Ectodermal cell (in vitro differentiated cells): ENCODE measurements at regions not wholly inside any gene's neighbourhood (a gene's known extent, or its start where the extent isn't known, plus 50 kb on each side); places are given as distances from the start of the nearest gene placed in this dataset.

ENCODE experiments used
- H3K27ac ChIP-seq: 2 replicates; pipeline ENCODE4 v1.7.0; 2013; ENCODE audit warnings: mild to moderate bottlenecking, low read depth, low read length; ENCODE audit not compliant: insufficient read depth, poor library complexity, severe bottlenecking
- H3K27me3 ChIP-seq: 2 replicates; pipeline ENCODE4 v1.7.0; 2013; ENCODE audit warnings: mild to moderate bottlenecking, low read length; ENCODE audit not compliant: insufficient read depth, control insufficient read depth, poor library complexity, severe bottlenecking
- H3K36me3 ChIP-seq: one replicate; pipeline ENCODE4 v1.7.0; 2013; ENCODE audit warnings: low read length; ENCODE audit not compliant: control insufficient read depth, insufficient read depth
- H3K4me1 ChIP-seq: one replicate; pipeline ENCODE4 v1.7.0; 2013; ENCODE audit warnings: low read length; ENCODE audit not compliant: control insufficient read depth, insufficient read depth
- H3K4me3 ChIP-seq: 2 replicates; pipeline ENCODE4 v1.7.0; 2013; ENCODE audit warnings: low read depth, low read length, control low read depth; ENCODE audit not compliant: insufficient read depth
- H3K9me3 ChIP-seq: 2 replicates; pipeline ENCODE4 v1.7.0; 2013; ENCODE audit warnings: mild to moderate bottlenecking, low read length, moderate library complexity; ENCODE audit not compliant: control insufficient read depth
- WGBS, 2 experiments: methylation state at CpG; one replicate each; pipeline ENCODE4 v1.1.7; 2013; ENCODE audit warnings: missing lambda C conversion rate in 2 of 2; 5-methylcytosine and 5-hydroxymethylcytosine counted together

DNA sequence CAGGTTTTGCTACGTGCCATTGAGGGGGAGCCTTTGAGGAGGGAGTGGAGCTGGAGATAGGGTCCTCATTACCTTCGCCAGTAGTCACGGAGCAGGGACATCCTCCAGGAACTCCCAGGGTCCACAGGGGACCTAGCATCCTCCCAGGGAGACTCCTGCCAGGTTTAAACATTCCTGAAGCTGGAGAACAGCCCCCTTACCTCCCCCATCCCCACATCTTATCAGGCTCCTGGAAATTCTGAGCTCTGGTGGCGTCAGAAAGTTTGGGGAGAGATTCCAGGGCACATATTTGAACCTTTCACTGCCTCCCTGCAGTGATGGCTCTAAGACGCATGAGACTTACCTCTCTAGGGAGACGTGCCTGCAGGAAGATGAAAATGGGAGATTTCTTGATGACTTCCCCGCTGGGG lies 192.3 kb upstream of the GSC start:
- no peaks in the 10 kb centered on the region for H3K36me3 ChIP-seq
- no peak overlapping the region for H3K27ac ChIP-seq
- H3K9me3 ChIP-seq, result no peaks in the 10 kb centered on the region
- H3K27me3 ChIP-seq, result no peaks in the 10 kb centered on the region
- H3K4me1 ChIP-seq, result no peaks in the 10 kb centered on the region
- no peak overlapping the region for H3K4me3 ChIP-seq
- 79 to 80% methylated on average over 7 of the region's 7 CpGs for WGBS, 2 experiments

DNA sequence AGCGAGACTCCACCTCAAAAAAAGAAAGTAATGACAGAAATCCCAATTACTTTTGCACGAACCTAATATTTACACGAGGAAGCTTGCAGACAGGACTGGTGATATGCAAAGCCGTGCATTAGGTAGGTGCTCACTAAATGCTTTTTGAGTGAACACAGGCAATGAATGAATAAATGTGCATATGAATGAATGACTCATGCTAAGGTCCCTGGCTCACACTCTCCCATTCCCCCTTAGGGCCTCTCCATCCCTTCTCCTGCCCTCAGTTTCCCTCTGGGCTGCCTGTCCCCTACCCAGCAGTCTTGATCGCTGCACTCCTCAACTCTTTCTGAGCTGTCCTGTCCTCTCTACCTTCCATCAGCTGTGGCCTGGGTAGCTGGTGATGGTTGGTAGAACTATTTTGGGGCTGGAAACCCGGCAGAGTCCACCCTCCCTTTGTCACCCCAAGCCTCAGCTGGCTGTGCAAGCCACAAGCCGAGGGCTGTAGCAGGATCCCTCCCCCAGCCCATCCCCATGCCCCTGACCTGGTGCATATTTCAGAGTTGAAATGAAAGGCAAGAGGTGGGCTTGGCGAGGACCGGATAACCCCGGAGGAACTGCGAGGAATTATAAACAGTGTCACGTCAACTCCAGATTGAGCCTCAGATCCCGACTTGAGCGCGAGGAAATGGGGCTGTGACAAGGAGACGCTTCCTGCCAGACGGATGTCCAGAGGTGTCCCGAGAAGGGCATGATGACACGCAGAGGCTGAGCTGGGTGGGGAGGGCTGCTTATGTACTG lies 191.7 kb upstream of the GSC start:
- H3K27me3 ChIP-seq, result no peaks in the 10 kb centered on the region

DNA sequence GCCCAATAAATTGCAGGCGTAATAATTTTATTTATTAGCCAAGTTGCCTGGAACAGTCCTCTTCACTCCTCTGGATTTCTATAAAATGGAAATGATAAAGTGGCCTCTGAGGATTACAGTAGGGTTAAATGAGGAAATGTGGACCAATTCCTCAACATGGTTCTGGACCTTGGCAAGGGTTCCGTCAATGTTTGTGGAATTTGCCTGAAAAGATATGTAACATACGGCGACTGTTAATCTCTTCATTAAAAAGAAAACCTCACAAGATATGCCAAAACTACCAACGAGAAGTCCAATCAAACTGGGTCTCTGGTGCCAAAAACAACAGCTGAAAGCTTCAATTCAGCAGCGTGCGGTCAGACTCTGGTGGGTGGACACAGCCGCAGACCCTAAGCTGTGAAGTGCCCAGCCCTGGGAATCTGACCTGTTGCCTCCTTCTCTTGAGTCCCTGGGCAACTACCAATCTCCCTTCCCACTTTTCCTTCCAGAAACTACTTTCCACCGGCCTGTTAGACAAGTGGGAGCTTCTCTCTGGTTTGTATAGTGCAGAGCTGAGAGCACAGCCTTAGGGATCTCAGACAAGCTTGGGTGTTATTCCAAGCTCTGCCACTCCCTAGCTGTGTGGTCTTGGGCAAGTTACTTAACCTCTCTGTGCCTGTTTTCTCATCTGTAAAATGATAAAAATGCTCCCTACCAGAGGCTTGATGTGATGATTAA lies 190.5 kb upstream of the GSC start:
- Histone ChIP-seq H3K4me1 (no peaks in the 10 kb centered on the region), H3K9me3 (no peaks in the 10 kb centered on the region), H3K36me3 (no peaks in the 10 kb centered on the region), H3K27ac (no peak overlapping the region), H3K27me3 (no peaks in the 10 kb centered on the region), H3K4me3 (no peak overlapping the region)
- 94 to 95% methylated on average over 9 of the region's 9 CpGs for WGBS, 2 experiments

More for the DNA sequence above, 191.7 kb upstream of the GSC start:
- Histone ChIP-seq H3K4me1 (no peaks in the 10 kb centered on the region), H3K36me3 (no peaks in the 10 kb centered on the region), H3K27ac (no peak overlapping the region), H3K4me3 (no peak overlapping the region), H3K9me3 (no peaks in the 10 kb centered on the region)
- WGBS, 2 experiments, result 90 to 92% methylated on average over 18 to 19 of the region's 19 CpGs

DNA sequence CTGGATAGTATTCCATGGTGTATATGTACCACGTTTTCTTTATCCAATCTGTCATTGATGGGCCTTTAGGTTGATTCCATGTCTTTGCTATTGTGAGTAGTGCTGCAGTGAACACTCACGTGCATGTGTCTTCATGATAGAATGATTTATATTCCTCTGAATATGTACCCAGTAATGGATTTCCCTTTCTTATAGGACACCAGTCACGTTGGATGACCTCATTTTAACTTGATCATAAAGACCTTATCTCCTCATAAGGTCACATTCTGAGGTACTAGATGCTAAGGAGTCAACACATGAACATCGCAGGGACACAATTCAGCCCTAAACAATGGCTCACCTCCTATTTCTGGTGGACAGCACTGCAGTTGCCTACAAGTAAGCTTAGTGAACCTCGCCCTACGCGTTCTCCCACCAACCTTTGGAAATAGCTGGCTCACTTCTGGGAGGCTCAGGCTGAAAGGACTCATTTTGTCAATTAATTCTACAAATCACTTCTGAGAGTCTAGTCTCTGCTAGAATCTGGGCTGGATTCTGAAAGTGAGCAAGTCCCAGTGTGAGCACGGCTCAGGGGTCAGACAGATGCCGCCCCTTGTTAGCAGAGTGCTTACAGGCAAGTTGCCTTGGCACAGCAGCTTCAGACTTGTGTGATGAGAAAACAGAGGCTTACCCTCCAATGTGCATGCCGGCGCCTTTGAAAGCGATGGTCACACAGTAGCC lies 183.8 kb upstream of the GSC start:
- WGBS, 2 experiments, result 90 to 91% methylated on average over 11 to 12 of the region's 12 CpGs

DNA sequence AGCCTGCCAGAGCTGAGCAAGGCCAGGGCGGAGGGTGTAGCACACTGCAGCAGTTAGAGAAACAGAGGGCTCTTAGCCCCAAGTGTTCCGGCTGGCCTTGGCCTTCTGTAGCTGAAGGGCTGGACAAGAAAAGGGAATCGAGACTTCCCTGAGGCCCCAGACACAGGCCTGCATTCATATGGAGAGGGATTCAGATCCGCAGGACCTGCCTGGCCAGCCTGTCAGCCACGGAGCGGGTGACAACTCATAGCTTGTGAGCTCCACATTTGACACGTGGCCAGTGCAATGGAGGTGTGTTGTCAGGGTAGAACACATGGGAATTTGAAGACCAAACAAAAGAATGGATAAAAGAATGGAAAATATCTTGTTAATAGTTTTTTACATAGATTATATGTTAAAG lies 182.2 kb upstream of the GSC start:
- 73 to 78% methylated on average over 7 of the region's 7 CpGs for WGBS, 2 experiments

More for the DNA sequence above, 183.8 kb upstream of the GSC start:
- no peaks in the 10 kb centered on the region for H3K27me3 ChIP-seq
- no peaks in the 10 kb centered on the region for H3K9me3 ChIP-seq
- H3K4me1 ChIP-seq, result no peaks in the 10 kb centered on the region
- H3K27ac ChIP-seq, result no peak overlapping the region
- no peaks in the 10 kb centered on the region for H3K36me3 ChIP-seq
- no peak overlapping the region for H3K4me3 ChIP-seq

DNA sequence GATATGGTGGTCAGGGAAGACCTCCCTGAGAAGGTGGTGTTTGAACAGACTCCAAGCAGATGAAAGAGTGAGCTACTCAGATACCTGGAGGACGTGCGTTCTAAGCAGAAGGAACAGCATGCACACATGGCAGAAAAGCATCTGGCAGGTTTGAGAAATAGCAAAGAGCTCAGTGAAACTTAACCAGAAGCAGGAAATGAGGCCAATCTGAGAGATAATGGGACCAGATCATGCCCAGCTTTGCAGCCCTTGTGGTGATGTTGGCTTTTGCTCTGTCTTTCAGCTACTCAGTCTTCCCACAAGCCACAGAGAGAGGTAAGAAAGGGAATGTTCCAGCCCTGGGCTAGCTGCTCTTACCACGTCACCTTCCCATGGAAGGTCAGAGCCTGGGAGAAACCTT lies 176.3 kb upstream of the GSC start:
- Histone ChIP-seq H3K4me1 (no peaks in the 10 kb centered on the region), H3K27me3 (no peaks in the 10 kb centered on the region), H3K36me3 (no peaks in the 10 kb centered on the region), H3K4me3 (no peak overlapping the region), H3K27ac (no peak overlapping the region), H3K9me3 (no peaks in the 10 kb centered on the region)
- 96% methylated on average over 3 of the region's 3 CpGs for WGBS, 2 experiments

More for the DNA sequence above, 182.2 kb upstream of the GSC start:
- Histone ChIP-seq H3K4me1 (no peaks in the 10 kb centered on the region), H3K27ac (no peak overlapping the region), H3K9me3 (no peaks in the 10 kb centered on the region), H3K27me3 (no peaks in the 10 kb centered on the region), H3K36me3 (no peaks in the 10 kb centered on the region), H3K4me3 (no peak overlapping the region)

DNA sequence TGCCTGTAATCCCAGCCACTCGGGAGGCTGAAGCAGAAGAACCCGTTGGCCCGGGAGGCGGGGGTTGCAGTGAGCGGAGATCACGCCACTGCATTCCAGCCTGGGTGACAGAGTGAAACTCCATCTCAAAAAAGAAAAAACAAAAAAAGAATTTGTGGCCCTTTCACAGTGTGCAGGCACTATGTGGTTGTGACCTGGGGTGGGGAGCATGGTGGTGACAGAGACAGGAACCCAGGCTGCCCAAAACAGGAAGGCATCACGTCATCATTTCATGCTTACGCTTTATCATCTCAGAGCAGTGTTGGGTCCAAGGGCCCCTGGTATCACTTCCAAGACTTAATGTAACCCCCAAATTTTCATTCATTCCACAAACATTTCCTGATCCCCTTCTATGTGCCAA lies 175.7 kb upstream of the GSC start:
- Histone ChIP-seq H3K4me1 (no peaks in the 10 kb centered on the region), H3K9me3 (no peaks in the 10 kb centered on the region), H3K4me3 (no peak overlapping the region), H3K36me3 (no peaks in the 10 kb centered on the region), H3K27me3 (no peaks in the 10 kb centered on the region), H3K27ac (no peak overlapping the region)
- WGBS, 2 experiments, result 94 to 96% methylated on average over 8 of the region's 8 CpGs

DNA sequence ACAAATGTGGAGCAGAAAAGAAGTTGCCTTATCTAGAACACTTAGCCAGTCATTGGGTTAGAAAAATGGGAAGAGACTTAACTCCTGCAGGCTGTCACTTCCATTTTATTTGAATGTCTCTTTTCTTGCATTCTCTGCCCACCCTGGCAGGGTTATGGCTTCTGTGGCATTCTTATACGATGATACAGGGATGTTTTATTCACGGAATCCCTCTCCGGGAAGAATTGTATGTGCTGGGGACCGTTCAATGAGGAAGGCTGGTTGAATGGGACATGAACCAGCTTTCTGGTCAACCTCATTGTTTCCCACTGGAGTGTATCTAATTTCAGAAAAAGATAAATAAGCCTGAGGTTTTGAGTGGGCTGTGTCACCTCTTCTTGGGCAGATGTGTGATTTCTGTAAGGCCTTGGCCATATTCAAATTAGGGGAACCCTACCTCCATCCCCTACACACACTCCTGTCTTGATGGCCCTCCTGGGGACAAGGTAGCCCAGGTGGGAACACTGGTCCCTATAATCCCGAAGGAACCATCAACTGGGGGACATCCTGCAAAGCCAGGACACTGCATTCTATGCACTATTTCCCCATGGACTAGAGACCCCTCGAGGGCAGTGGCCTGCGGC lies 174.8 kb upstream of the GSC start:
- 94 to 96% methylated on average over 7 of the region's 7 CpGs for WGBS, 2 experiments
- no peak overlapping the region for H3K4me3 ChIP-seq
- no peaks in the 10 kb centered on the region for H3K27me3 ChIP-seq
- no peaks in the 10 kb centered on the region for H3K4me1 ChIP-seq
- H3K9me3 ChIP-seq, result no peaks in the 10 kb centered on the region
- no peak overlapping the region for H3K27ac ChIP-seq
- H3K36me3 ChIP-seq, result no peaks in the 10 kb centered on the region

DNA sequence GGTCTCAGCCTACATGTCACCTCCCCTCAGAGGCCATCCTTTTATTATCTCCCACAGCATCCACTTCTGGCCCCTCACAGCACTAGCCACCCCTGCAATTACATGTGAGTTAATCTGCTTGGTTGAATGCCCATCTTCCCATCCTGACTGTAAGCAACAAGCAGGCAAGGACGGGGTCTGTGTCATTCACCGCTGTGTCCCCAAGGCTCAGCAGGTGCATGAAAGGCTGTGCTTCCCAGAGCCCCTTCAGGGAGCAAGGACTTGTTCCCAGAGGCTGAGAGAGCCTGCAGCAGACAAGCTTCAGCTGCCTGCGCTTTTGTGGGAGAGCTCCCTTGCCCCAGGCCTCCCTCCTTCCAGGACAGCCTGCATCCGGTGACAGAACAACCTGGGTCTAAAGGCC lies 172.7 kb upstream of the GSC start:
- Histone ChIP-seq H3K9me3 (no peaks in the 10 kb centered on the region), H3K36me3 (no peaks in the 10 kb centered on the region), H3K27me3 (no peaks in the 10 kb centered on the region), H3K27ac (no peak overlapping the region), H3K4me3 (no peak overlapping the region), H3K4me1 (no peaks in the 10 kb centered on the region)
- 87 to 91% methylated on average over 4 of the region's 4 CpGs for WGBS, 2 experiments

DNA sequence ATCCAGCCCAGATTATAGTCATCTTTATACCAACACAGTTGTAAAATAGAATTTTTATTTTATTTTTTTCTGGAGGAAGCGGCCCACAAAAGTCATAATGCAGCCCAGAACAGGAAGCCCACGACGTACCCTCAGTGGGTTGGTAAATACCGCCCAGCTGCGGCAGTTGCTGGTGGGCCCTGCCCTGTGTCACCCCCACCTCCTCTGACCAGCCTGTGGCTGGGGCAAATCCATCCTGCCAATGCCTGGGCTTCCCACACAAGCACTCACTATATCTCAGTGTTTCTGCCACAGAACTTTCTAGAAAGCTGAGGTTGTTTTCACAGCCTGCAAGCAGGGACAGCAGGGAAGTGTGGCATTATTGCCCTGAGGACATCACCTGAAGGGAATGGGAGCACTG lies 171.4 kb upstream of the GSC start:
- Histone ChIP-seq H3K4me1 (peaks cover 3% of the 10 kb centered on the region), H3K4me3 (no peak overlapping the region), H3K27ac (no peak overlapping the region), H3K9me3 (no peaks in the 10 kb centered on the region), H3K27me3 (no peaks in the 10 kb centered on the region), H3K36me3 (no peaks in the 10 kb centered on the region)
- WGBS, 2 experiments, result 95% methylated on average over 5 of the region's 5 CpGs
